ENCODE measurements at regions not wholly inside any gene's neighbourhood (a gene's known extent, or its start where the extent isn't known, plus 50 kb on each side); places are given as distances from the start of the nearest gene placed in this dataset.

DNA sequence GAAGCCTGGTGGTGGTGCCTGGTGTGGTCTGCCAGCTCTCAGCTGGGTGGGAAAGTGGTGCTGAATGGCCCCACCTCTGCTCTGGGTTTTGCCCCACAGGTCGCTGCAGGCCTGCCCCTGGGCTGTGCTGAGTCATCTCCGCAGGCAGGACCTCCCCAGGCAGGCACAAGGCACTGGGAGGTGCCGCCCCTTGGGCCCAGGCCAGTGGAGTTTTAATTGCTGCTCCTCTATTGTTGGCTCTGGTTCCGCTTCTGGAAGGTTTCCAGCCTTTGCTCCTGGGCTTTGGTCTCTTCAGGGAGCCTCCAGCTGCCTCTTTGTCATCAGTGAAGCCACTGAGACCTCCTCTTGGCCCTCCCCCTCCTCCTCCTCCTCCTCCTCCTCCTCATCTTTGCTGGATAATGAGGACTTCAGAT is 180.3 kb upstream of the GRB10 start:
- no peak for DNase-seq

- no peak for DNase-seq
Observed at GRCh38 chr7:50962281-50962883, 179.7 kb upstream of the GRB10 start.

DNA sequence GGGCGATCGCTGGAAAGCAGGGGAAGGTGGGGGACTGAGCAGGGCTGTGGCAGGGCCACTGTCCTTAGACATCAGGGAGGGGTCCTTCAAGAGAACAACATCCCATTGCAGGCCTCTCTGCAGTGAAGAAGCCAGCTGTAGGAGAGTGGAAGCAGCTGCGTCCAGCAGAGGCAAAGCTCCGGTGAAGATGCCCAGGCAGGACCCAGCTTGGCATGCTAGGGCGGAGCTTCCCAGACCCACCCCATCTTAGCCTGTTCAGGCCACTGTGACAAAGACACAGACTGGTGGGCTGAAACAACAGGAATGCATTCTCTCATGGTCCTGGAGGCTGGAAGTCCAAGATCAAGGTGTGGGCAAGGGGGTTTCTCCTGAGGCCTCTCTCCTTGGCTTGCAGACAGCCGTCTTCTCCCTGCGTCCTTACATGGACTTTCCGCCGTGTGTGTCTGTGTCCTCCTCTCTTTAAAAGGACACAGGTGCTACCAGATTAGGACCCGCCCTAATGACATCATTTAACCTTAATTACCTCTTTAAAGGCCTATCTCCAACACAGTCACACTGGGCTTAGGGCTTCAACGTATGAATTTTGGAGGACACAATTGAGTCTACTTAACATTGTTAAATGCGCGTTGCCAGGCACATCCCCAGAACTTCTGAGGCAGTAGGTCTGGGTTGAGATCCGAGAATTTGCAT is 178.1 kb upstream of the GRB10 start:
- no peak for DNase-seq

- DNase-seq: no peak
Observed at GRCh38 chr7:50959991-50960390, 177.3 kb upstream of the GRB10 start.

- DNase-seq: no peak
Observed at GRCh38 chr7:50959560-50959959, 176.9 kb upstream of the GRB10 start.

DNA sequence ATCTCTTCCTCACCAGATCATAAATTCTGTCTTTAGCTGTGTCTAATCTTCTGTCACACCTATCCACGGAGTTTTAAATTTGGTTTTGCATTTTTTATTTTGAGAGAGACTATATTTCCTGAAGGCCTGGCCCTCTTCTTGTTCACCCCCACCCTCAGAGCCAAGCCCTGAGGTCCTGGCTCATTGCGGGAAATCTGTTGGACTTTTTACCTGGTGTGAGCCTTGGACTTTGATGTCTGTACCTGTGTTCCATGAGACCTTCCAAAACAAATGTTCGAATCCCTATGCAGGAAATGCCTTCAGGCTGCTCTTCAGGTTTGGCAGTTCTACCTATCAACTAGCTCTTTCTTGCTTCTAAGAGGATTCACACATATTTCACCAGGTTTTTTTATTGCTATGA is 175.2 kb upstream of the GRB10 start:
- no peak for DNase-seq

DNA sequence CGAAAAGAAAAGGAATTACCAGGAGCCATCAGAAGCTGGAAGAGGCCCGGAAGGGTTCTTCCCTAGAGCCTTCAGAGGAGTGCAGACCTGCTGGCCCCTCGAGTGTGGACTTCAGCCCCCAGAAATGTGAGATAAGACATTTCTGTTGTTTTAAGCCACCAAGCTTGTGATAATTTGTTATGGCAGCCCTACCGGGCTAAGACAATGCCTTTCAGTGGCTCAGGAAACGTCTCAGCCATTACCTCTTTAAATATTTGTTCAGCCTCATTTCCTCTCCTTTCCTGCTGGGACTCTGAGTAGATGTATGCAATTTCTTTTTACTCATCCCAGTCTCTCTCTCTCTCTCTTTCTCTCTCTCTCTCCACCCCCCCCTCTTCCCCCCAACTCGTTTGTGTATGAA is 174.7 kb upstream of the GRB10 start:
- no peak for DNase-seq

- DNase-seq: no peak
Observed at GRCh38 chr7:50956522-50957155, 173.9 kb upstream of the GRB10 start.

DNA sequence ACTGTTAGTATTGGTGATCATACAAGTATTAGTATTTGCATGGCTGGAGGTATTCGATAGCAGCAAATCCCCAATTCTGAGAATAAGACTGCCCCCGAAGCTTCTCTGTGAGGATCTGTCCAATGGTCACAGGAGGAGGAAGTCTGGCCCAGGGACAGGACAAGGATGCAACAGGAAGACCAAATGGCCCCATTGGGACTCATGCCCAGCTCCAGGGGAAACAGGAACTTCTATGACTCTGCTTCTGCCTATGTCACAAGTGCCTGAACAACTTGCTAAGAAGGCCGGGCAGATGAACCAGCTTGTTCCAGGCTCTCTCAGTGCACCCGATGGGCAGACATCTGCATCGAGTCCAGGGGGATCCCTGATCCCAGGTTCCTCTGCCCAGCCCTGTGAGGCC is 172.0 kb upstream of the GRB10 start:
- DNase-seq: no peak

DNA sequence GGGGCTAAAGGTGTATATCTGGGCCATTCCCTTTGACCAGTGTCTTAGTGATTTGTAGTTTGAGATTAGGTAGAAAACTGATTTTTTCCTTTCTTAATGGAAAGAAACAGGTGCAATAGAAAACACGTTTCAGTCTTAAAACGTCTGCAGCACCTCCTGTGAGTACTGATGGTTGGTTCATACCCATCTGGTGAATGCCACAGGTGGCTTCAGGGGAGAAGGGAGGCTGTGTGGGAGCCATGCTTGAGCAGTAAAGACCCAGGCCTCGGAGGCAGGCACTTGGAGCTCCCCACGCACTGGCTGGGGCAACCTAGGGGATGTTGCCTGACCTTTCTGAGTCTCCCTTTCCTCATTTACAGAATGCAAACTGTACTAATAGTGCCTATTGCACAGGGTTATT is 171.5 kb upstream of the GRB10 start:
- DNase-seq: no peak

GRCh38 chr7:50953820-50954219 is 171.1 kb upstream of the GRB10 start:
- DNase-seq: no peak

- no peak for DNase-seq
Observed at GRCh38 chr7:50953303-50953702, 170.6 kb upstream of the GRB10 start.

DNA sequence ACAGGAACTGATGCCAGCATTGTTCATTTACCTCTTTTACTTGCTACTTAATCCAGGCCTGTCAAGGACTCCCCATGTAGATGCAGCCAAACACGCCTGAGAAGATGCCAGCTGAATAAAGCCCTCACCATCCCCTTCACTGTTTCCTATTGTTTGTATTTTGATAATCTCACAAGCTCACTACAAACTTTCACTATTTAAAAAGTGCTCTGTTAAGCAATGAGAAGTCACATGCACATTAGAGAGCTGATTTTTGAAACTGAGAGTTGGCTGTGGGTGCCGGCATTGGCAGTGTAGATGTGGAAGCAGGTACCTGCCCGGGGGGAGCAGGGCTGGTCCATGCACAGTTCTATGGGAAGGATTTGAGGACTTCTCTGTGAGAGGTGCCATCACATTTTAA is 169.8 kb upstream of the GRB10 start:
- no peak for DNase-seq

DNA sequence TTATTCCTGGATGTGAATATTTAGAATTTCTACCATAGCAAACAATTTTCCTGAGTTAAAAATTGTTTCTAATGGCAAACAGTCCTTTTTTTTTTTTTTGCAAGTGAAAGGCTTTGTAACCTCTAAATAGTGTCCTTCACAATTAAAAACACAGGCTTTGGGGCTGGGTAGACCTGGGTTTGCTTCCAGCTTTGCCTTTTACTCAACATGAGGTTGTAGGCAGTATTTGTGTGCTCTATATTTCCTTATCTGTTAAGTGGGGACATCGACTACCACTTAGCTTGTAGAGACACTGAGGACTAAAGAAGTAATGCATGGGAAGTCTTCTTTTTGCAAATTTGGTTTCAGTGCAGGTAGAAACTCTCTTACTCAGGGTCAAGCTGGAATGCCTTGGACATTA is 169.4 kb upstream of the GRB10 start:
- no peak for DNase-seq

- no peak for DNase-seq
Observed at GRCh38 chr7:50943482-50943881, 160.8 kb upstream of the GRB10 start.

GRCh38 chr7:50941525-50941924 is 158.8 kb upstream of the GRB10 start:
- DNase-seq: no peak

DNA sequence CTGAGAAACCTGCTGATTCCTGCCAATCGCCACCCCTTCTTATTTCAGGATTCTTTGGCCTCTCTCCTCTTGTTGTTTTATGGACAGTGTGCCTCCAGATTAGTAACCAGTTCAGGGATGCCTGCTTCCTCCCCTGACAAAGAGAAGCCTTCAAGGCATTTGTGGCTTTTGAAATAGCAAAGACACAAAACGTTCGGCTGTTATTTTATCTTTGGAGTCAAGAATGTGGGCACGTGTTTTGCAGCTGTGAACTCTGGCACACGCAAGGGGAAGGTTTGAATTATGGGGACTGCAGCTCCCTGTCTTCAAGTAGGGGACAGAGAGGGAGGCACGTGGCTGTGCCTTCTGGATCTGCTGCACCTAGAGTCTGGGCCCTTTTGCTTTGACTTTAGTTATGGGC is 157.9 kb upstream of the GRB10 start:
- DNase-seq: no peak

DNA sequence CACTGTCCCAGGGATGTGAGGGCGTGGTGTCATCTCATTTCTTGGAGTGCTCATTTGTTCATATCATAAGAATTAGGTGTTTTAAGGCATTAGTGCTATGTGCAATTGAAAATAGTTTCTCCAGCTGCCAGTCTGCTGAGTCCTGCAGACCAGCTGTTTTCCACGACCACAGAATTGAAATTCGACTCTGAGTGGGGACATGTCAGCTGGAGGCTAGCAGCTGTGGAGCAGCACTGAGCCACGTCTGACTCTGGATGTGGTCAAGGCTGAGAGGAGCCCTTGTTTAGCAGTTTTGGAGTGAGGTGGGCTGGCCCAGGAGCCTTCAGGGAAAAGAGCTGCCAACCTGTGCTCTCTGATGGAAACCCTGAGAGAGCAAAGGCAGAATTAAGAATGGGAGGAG is 156.3 kb upstream of the GRB10 start:
- no peak for DNase-seq

DNA sequence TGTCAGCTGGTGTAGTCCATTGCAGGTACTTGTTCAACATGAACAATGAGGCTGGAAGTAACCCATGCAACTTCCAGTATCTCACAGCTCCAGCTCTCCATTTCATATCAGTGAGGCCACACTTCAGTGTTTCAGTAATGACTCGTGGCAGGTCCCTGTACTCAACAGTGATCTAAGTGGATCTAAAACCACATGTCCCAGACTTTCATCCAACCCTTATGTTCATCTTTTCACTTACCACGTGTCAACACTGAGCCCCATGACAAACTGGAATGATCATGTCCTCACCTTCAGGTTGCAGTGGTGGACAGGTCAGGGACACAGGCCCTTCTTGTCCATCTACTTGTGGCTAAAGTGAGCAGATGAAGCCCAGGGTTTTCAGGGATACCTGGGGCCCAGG is 155.0 kb upstream of the GRB10 start:
- no peak for DNase-seq

GRCh38 chr7:50926049-50926448 is 143.4 kb upstream of the GRB10 start:
- DNase-seq: no peak

GRCh38 chr7:50923476-50923875 is 140.8 kb upstream of the GRB10 start:
- DNase-seq: no peak

GRCh38 chr7:50921114-50921813 is 138.6 kb upstream of the GRB10 start:
- no peak for DNase-seq

DNA sequence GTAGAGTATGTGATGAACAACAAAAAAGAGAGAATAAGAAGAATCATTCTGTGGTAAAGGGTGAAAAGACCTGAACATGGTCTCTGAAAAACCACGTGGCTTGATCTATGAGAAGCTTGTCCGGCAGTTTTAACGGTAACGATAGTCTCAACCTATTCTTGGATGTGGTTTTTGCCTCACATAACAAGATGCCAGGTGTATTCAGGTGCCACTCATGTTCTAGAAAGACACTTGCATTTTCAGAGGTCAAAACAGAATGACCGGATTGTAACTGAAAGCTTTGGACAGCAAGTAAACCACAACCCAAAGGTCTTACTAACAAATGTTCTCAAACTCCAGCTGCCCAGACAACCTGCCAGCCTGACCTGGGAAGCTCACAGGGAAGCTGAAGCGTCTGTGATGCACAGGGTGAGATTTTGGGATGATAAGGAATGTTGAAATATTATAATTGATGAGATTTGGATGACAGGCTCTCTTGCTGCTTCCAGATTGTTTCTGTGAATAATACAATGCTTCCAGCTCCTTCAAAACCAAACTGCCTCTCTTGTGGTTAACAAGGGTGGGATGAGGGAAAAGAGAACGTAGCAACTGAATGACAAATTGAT is 137.4 kb upstream of the GRB10 start:
- DNase-seq: no peak

DNA sequence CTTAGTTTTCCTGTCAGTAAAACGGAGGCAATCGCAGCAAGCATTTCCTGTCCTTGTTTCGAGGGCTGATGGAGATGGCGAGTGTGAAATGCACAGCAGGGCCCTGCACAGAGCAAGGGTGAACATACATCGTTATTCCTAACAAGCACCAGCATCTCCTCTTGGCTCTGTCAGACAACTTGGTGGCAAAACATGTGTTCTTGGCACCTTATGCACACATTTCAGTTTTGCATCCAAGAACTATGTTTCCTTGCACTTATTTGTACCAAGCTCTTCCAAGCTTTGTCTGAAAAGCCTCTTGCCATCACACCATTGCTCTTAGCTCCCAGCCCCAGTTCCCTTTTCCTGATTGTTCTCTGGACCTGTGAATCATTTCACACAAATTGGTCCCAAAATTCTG is 132.9 kb upstream of the GRB10 start:
- no peak for DNase-seq

Measured in midbrain (tissue), 1 donor.